ENCODE measurements at regions not wholly inside any gene's neighbourhood (a gene's known extent, or its start where the extent isn't known, plus 50 kb on each side); places are given as distances from the start of the nearest gene placed in this dataset.

DNA sequence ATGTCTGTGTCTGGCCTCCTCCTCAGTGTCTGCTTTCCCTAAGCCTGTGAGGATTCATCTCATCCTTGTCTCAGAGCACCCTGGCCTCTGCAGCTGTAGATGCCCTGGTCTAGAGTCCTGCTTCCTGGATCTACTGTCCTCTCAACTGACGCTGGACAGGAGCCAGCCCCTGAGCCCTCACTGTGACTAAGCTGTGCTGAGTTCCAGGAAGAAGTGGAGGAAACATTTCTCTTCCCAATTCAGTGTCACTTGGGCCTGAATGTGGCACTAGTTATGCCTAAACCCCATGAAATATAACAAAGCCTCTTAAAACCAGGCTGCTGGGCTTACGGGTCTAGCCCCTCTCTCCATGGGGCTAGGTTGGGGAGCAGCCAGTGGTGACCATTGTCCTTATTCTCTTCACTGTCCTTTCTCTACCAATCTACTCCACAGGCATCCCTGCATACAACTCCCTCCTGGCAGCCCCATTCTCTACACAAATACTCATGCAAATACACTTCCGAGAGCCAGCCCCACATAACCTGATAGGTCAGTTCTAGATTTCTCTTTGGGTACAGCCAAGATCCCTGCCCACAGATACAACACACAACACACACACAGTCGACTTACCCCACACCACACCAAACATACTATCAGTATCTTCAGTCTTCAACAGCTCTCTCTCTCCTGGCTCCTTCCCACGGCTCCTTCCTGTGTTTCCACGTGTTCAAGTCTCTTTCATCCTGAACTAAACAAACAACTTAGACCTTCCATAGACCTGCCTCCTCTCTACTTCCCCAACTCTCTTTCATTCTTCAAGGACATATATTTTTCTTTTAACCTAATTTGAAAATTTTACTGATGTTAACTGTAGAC is 220.8 kb downstream of the SNX18 start:
- no peak overlapping the region for H3K27ac ChIP-seq (ENCODE audit: insufficient read depth, low read depth, low read length, poor library complexity, severe bottlenecking)
- no peak overlapping the region for H3K4me3 ChIP-seq (ENCODE audit: insufficient read depth, low read depth, low read length)
- peaks cover 8% of the 10 kb centered on the region for H3K4me1 ChIP-seq (ENCODE audit: control insufficient read depth, insufficient read depth, low read length)
- no peaks in the 10 kb centered on the region for H3K9me3 ChIP-seq (ENCODE audit: control insufficient read depth, low read length)
- 79 to 80% methylated on average over 6 of the region's 6 CpGs for WGBS, 2 experiments
- H3K27me3 ChIP-seq (ENCODE audit: control insufficient read depth, insufficient read depth, low read length, poor library complexity, severe bottlenecking), result no peaks in the 10 kb centered on the region
- no peaks in the 10 kb centered on the region for H3K36me3 ChIP-seq (ENCODE audit: control insufficient read depth, insufficient read depth, low read length)

DNA sequence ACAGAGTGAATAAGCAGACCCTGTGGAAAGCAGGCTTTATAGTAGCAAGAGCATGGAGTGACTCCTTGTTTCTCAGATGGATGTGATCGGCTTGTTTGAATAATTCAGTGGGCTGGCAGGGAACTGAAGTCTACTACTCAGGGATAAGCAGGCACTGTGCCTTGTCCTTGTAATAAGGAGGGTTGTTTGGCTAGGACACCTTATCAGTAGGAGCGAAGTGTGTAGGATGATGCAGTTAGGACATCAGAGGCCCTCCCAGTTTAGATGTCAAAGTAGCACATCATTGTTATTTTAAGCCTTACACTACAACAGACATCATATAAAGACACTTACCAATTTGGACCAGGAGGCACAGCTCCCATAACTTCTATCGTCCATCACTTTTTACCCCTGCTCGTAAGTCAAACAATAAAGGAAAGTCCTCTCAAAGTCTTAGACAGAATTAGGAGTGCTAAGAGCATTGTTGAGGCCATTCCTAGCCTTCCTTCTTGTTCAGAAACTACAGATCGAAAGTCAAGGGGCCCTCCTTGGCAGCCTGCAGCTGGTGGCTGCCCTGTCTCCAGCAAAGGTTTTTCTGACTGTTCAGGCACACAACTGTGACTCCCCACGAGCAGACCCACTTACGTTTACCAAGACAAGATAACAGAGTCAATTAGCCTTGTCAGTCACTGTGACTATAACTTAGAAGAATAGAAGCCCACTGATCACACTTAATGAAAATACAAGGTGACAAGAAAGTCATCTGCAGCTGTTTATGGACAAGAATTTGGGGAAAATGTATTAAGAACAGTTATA is 218.6 kb downstream of the SNX18 start:
- no peaks in the 10 kb centered on the region for H3K36me3 ChIP-seq (ENCODE audit: control insufficient read depth, insufficient read depth, low read length)
- no peak overlapping the region for H3K27ac ChIP-seq (ENCODE audit: insufficient read depth, low read depth, low read length, poor library complexity, severe bottlenecking)
- peaks cover 3% of the 10 kb centered on the region for H3K4me1 ChIP-seq (ENCODE audit: control insufficient read depth, insufficient read depth, low read length)
- 82 to 84% methylated on average over 7 of the region's 7 CpGs for WGBS, 2 experiments
- H3K27me3 ChIP-seq (ENCODE audit: control insufficient read depth, insufficient read depth, low read length, poor library complexity, severe bottlenecking), result no peaks in the 10 kb centered on the region
- H3K9me3 ChIP-seq (ENCODE audit: control insufficient read depth, low read length), result no peaks in the 10 kb centered on the region
- H3K4me3 ChIP-seq (ENCODE audit: insufficient read depth, low read depth, low read length), result no peak overlapping the region

DNA sequence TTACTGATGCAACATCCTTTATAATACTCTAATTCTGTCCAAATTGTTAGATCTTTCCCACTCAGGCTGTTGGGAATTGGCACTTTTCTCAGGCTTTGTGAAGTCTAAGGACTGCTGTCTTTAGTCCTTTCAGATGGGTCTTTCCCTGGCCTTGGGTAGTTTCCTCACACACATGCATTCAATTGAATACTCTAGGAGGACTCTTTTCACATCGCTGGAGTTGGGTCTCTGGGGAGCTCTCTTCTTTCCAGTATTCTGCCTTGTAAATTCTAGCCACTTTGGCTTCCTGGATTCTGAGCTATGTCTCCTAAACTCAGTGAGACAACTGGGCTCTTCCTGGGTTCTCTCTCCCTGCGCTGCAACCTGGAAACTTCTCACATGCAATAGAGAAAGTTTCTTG is 215.5 kb downstream of the SNX18 start:
- no peak overlapping the region for H3K4me3 ChIP-seq (ENCODE audit: insufficient read depth, low read depth, low read length)
- WGBS, 2 experiments, result 47 to 100% methylated on average over 1 to 2 of the region's 2 CpGs
- peaks cover 2% of the 10 kb centered on the region for H3K4me1 ChIP-seq (ENCODE audit: control insufficient read depth, insufficient read depth, low read length)
- no peaks in the 10 kb centered on the region for H3K9me3 ChIP-seq (ENCODE audit: control insufficient read depth, low read length)
- H3K36me3 ChIP-seq (ENCODE audit: control insufficient read depth, insufficient read depth, low read length), result no peaks in the 10 kb centered on the region
- H3K27ac ChIP-seq (ENCODE audit: insufficient read depth, low read depth, low read length, poor library complexity, severe bottlenecking), result no peak overlapping the region
- H3K27me3 ChIP-seq (ENCODE audit: control insufficient read depth, insufficient read depth, low read length, poor library complexity, severe bottlenecking), result no peaks in the 10 kb centered on the region

DNA sequence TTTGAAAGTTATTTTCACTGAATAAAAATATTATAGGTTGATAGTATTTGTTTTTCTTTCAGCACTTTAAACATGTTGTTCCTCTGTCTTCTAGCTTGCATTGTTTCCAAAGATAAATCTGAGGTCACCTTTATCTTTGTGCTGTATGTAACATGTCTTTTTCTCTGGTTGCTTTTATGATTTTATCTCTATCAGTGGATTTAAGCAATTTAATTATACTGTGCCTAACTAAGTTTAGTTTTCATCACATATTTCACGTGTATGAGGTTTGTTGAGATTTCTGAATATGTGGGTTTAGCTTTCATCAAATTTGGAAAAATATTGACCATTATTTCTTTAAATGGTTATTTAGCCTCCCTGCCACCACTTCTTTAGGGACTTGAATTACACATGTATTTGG is 214.5 kb downstream of the SNX18 start:
- H3K4me3 ChIP-seq (ENCODE audit: insufficient read depth, low read depth, low read length), result no peak overlapping the region
- no peak overlapping the region for H3K27ac ChIP-seq (ENCODE audit: insufficient read depth, low read depth, low read length, poor library complexity, severe bottlenecking)
- WGBS, 2 experiments, result 86% methylated on average over 1 of the region's 1 CpG; no CpG with 5 or more reads in 1 of the 2 experiments
- no peaks in the 10 kb centered on the region for H3K9me3 ChIP-seq (ENCODE audit: control insufficient read depth, low read length)
- H3K4me1 ChIP-seq (ENCODE audit: control insufficient read depth, insufficient read depth, low read length), result no peaks in the 10 kb centered on the region
- no peaks in the 10 kb centered on the region for H3K36me3 ChIP-seq (ENCODE audit: control insufficient read depth, insufficient read depth, low read length)
- no peaks in the 10 kb centered on the region for H3K27me3 ChIP-seq (ENCODE audit: control insufficient read depth, insufficient read depth, low read length, poor library complexity, severe bottlenecking)

DNA sequence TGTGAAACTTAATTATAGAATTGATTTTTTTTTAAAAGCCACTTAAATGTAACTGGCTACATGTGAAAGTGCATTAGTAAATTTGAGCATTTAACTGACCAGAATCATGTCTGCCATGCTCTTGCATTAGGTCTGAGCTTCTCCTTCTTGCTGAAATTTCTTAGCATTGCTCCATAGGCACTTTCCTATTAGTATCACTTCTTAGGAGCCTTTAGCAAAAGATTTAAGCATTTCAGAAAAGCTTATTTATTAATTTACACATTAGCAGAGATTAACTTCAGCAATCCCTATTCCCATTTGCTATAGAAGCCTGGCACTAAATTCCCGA is 211.0 kb downstream of the SNX18 start:
- no peaks in the 10 kb centered on the region for H3K27me3 ChIP-seq (ENCODE audit: control insufficient read depth, insufficient read depth, low read length, poor library complexity, severe bottlenecking)
- no peaks in the 10 kb centered on the region for H3K9me3 ChIP-seq (ENCODE audit: control insufficient read depth, low read length)
- 100% methylated on average over 1 of the region's 1 CpG for WGBS, 2 experiments
- no peak overlapping the region for H3K27ac ChIP-seq (ENCODE audit: insufficient read depth, low read depth, low read length, poor library complexity, severe bottlenecking)
- no peak overlapping the region for H3K4me3 ChIP-seq (ENCODE audit: insufficient read depth, low read depth, low read length)
- no peaks in the 10 kb centered on the region for H3K4me1 ChIP-seq (ENCODE audit: control insufficient read depth, insufficient read depth, low read length)
- H3K36me3 ChIP-seq (ENCODE audit: control insufficient read depth, insufficient read depth, low read length), result no peaks in the 10 kb centered on the region

DNA sequence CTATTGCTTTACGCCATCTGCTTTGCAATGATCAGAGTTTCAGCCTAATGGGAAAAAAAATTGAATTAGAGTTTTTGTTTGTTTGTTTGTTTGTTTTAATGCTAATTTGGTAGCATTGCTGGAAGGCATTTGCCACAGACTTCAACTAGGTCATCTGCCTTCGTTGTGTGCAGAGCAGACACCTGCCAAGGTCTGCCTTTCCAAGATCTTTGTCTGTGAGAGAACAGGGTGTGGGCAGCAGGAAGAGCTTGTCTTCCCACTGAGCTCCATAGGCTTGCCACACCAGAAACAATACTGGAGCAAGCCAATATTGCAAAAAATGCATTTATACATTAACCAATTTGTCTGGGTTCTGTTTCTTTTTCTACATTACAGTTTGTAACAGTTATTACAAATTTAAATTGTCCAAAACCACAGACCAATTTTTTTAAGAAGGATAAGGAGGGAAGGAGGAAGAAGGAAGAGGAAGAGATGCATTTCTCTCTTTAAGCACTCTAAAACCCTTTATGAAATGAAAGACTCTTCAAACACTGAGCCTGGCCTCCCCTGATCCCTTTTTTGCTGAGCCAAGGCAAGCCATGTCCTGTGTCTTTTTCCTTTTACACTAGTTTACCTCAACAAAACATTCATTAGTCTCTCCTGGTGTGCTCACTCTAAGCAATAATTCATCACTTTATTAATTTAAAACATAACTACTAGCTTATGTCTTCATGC is 210.5 kb downstream of the SNX18 start:
- WGBS, 2 experiments, result 82 to 85% methylated on average over 2 of the region's 2 CpGs
- no peak overlapping the region for H3K4me3 ChIP-seq (ENCODE audit: insufficient read depth, low read depth, low read length)
- H3K9me3 ChIP-seq (ENCODE audit: control insufficient read depth, low read length), result no peaks in the 10 kb centered on the region
- no peaks in the 10 kb centered on the region for H3K36me3 ChIP-seq (ENCODE audit: control insufficient read depth, insufficient read depth, low read length)
- H3K27me3 ChIP-seq (ENCODE audit: control insufficient read depth, insufficient read depth, low read length, poor library complexity, severe bottlenecking), result no peaks in the 10 kb centered on the region
- no peaks in the 10 kb centered on the region for H3K4me1 ChIP-seq (ENCODE audit: control insufficient read depth, insufficient read depth, low read length)
- H3K27ac ChIP-seq (ENCODE audit: insufficient read depth, low read depth, low read length, poor library complexity, severe bottlenecking), result no peak overlapping the region

DNA sequence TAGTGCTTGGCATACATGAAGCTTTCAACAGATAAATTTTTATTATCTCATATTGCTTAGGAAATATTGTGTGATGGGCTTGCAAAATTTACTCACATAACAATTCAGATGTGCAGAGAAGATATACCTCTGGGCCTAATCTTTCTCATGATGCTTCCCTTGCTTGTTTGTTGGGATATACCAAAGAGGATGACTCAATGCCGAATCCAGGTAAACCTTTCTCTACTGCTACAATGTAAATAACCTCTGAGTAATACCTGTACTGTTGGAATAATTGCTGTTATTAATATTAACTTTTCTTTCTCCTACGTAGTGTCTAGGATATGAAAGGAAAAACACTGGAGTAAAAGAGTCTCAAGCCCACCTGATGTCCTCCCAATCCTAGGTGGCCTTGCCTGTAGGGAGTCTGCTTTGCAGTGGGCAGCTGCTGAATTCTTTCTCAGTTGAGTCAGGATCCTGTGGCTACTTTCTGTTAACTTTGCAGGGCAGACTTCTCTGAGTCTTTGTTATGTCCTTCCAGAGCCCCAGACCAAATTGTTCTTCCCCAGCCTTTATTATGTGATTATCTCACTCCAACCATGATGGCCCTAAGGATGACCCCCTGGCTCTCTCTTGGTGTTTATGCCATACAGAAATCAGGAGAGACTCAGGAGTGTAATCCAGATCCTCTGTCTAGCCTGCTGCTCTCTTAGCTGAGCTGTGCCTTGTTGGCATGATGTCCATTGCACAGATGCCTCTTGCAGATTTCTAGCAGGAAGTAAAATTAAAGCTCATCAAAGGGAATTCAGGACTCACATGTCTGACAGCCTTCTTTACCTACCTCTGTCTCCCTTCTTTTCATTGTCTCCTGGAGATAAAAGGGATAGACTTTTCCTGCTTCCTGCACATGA is 208.1 kb downstream of the SNX18 start:
- Histone ChIP-seq H3K27ac (ENCODE audit: insufficient read depth, low read depth, low read length, poor library complexity, severe bottlenecking) (no peak overlapping the region), H3K4me3 (ENCODE audit: insufficient read depth, low read depth, low read length) (no peak overlapping the region), H3K4me1 (ENCODE audit: control insufficient read depth, insufficient read depth, low read length) (no peaks in the 10 kb centered on the region), H3K27me3 (ENCODE audit: control insufficient read depth, insufficient read depth, low read length, poor library complexity, severe bottlenecking) (no peaks in the 10 kb centered on the region), H3K36me3 (ENCODE audit: control insufficient read depth, insufficient read depth, low read length) (no peaks in the 10 kb centered on the region), H3K9me3 (ENCODE audit: control insufficient read depth, low read length) (no peaks in the 10 kb centered on the region)
- WGBS, 2 experiments, result 50% methylated on average over 2 of the region's 2 CpGs; no CpG with 5 or more reads in 1 of the 2 experiments

DNA sequence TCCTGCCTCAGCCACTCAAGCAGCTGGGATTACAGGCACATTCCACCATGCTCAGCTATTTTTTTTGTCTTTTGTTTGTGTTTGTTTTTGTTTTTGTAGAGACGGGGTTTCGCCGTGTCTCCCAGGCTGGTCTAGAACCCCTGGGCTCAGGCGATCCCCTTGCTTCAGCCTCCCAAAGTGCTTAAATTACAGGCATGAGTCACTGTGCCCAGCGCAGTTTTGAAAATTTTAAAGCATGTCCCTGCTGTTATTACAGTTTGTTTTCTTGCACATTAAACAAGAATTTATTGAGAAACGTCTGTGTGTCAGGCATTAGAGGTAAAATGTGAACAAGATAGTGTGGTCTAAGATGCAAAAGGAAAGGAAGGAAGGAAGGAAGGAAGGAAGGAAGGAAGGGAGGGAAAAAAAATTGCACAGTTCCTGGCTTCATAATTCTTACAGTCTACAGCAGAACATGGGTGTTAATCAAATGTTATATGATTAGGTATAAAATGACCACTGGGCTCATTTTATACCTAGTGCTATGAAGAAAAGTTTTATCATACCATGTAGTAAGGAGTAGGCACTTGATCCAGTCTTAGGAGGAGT is 205.4 kb downstream of the SNX18 start:
- Histone ChIP-seq H3K4me3 (ENCODE audit: insufficient read depth, low read depth, low read length) (no peak overlapping the region), H3K27ac (ENCODE audit: insufficient read depth, low read depth, low read length, poor library complexity, severe bottlenecking) (no peak overlapping the region), H3K9me3 (ENCODE audit: control insufficient read depth, low read length) (no peaks in the 10 kb centered on the region), H3K27me3 (ENCODE audit: control insufficient read depth, insufficient read depth, low read length, poor library complexity, severe bottlenecking) (no peaks in the 10 kb centered on the region), H3K36me3 (ENCODE audit: control insufficient read depth, insufficient read depth, low read length) (no peaks in the 10 kb centered on the region), H3K4me1 (ENCODE audit: control insufficient read depth, insufficient read depth, low read length) (peaks cover 12% of the 10 kb centered on the region)
- 51 to 58% methylated on average over 6 of the region's 6 CpGs for WGBS, 2 experiments

DNA sequence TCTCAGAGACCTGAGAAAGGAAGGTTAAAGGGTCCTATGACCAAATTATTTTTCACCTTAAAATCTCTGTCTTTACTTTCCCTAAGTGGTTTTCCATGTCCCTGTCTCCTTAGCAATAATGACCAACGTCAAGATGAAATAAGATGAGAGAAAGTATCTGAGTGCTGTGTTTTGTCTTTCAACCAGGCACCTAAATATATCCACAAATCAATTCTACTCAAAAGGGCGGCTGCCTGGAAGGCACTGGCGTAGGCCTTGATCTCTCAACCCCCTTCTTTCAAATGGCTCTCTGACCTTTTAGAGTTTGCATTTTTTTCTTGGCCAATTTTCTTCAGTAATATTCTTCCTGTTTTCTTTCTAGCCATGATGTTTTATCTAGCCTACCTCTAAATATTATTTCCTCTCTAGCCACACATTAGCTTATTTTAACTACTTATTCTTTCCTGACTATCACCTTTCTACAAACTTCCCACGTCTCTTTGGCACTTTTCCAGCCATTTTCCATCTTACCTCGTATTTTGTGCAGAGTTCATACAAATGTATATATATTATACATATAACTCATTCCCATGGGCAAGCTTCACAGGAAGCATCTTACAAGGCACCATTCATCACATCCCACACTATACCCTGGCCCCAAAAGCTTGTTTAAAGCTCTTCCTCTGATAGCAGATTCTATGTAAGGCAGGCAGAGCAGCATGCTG is 204.5 kb downstream of the SNX18 start:
- H3K27me3 ChIP-seq (ENCODE audit: control insufficient read depth, insufficient read depth, low read length, poor library complexity, severe bottlenecking), result no peaks in the 10 kb centered on the region
- H3K27ac ChIP-seq (ENCODE audit: insufficient read depth, low read depth, low read length, poor library complexity, severe bottlenecking), result no peak overlapping the region
- peaks cover 12% of the 10 kb centered on the region for H3K4me1 ChIP-seq (ENCODE audit: control insufficient read depth, insufficient read depth, low read length)
- H3K36me3 ChIP-seq (ENCODE audit: control insufficient read depth, insufficient read depth, low read length), result no peaks in the 10 kb centered on the region
- H3K4me3 ChIP-seq (ENCODE audit: insufficient read depth, low read depth, low read length), result no peak overlapping the region
- 87 to 91% methylated on average over 5 of the region's 5 CpGs for WGBS, 2 experiments
- no peaks in the 10 kb centered on the region for H3K9me3 ChIP-seq (ENCODE audit: control insufficient read depth, low read length)
